ENCODE measurements at regions not wholly inside any gene's neighbourhood (a gene's known extent, or its start where the extent isn't known, plus 50 kb on each side); places are given as distances from the start of the nearest gene placed in this dataset.

- TF ChIP-seq EZH2 (IDR thresholded peaks at IDR 0.05): no peak
- no peak for TF ChIP-seq POLR2AphosphoS5 (IDR thresholded peaks at IDR 0.05; ENCODE audit: borderline replicate concordance, low read depth, low read length)
Measured at GRCh38 chr21:16388911-16389560, 659.3 kb downstream of the USP25 start.

All from SK-N-MC (cell line).